ENCODE measurements at regions not wholly inside any gene's neighbourhood (a gene's known extent, or its start where the extent isn't known, plus 50 kb on each side); places are given as distances from the start of the nearest gene placed in this dataset.
"Not testable (repeated sequence)": the region's sequence is repeated elsewhere in the genome, so short reads cannot be mapped to it uniquely, and the experiment has no call there.

DNA sequence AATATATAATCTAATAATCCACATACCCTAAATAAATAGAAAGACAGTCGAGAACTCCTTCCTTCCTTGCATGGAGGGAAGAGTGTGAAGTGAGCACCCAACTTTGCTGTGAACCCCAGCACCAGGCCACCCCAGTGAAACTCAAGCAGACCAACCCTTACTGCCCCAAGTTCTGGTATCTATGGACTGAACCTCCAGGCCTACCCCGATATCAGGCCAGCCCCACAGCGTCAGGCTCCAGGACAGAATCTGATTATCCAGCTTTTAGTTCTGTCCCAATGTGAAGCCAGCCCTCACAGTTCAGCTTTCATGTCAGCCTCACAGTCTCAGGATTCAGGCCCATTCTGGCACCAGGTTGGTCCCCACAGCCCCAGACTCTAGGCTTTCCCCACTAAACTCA lies 1617.2 kb upstream of the AGA start:
- no peaks in the 10 kb centered on the region for H3K9me3 Mint-ChIP-seq (ENCODE audit: unreplicated experiment)
- Histone ChIP-seq H3K4me1 (no peaks in the 10 kb centered on the region), H3K9me3 (no peaks in the 10 kb centered on the region), H3K4me3 (ENCODE audit: low read depth, low read length) (no peak overlapping the region), H3K27me3 (replicated peaks; ENCODE audit: control insufficient read depth, insufficient read depth, low read length) (no peaks in the 10 kb centered on the region), H3K36me3 (ENCODE audit: control insufficient read depth, insufficient read depth, low read length) (no peaks in the 10 kb centered on the region)
- intact Hi-C loops (cut with micrococcal nuclease; ENCODE audit: unreplicated experiment), result no loop called here
- no peak overlapping the region for H3K4me3 Mint-ChIP-seq (ENCODE audit: unreplicated experiment)
- POLR2A ChIA-PET, result no interaction called here
- TF ChIP-seq, protein P1, sequence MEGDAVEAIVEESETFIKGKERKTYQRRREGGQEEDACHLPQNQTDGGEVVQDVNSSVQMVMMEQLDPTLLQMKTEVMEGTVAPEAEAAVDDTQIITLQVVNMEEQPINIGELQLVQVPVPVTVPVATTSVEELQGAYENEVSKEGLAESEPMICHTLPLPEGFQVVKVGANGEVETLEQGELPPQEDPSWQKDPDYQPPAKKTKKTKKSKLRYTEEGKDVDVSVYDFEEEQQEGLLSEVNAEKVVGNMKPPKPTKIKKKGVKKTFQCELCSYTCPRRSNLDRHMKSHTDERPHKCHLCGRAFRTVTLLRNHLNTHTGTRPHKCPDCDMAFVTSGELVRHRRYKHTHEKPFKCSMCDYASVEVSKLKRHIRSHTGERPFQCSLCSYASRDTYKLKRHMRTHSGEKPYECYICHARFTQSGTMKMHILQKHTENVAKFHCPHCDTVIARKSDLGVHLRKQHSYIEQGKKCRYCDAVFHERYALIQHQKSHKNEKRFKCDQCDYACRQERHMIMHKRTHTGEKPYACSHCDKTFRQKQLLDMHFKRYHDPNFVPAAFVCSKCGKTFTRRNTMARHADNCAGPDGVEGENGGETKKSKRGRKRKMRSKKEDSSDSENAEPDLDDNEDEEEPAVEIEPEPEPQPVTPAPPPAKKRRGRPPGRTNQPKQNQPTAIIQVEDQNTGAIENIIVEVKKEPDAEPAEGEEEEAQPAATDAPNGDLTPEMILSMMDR (IDR thresholded peaks at IDR 0.05; ENCODE audit: insufficient read depth in 1 of 2, low read depth in 1 of 2, low read length in 1 of 2, severe bottlenecking in 1 of 2, unreplicated experiment in 1 of 2), result no peak
- H3K4me1 Mint-ChIP-seq (ENCODE audit: low read depth, unreplicated experiment), result no peaks in the 10 kb centered on the region
- no peak overlapping the region for H3K27ac Mint-ChIP-seq (ENCODE audit: unreplicated experiment)
- H3K36me3 Mint-ChIP-seq (ENCODE audit: insufficient read depth, unreplicated experiment), result no peaks in the 10 kb centered on the region
- BruUV-seq (replicated peaks), result no TSS peak
- no peaks in the 10 kb centered on the region for H3K27me3 Mint-ChIP-seq (ENCODE audit: insufficient read depth, unreplicated experiment)
- CTCF ChIA-PET, result no interaction called here
- DNase-seq, result no peak

DNA sequence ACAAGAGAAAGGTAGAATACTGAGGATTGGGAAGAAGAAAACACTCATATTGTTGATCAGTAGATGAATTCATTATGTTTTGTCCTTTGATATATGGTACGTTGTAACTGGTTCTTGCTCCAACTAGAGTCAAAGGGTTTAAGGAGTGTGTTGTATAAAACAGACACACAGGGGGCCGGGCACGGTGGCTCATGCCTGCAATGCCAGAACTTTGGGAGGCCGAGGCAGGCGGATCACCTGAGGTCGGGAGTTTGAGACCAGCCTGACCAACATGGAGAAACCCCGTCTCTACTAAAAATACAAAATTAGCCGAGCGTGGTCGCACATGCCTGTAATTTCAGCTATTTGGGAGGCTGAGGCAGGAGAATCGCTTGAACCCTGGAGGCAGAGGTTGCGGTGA lies 1624.0 kb upstream of the AGA start:
- CTCF ChIA-PET; H3K36me3 ChIP-seq (ENCODE audit: control insufficient read depth, insufficient read depth, low read length); POLR2A ChIA-PET: not testable (repeated sequence)

DNA sequence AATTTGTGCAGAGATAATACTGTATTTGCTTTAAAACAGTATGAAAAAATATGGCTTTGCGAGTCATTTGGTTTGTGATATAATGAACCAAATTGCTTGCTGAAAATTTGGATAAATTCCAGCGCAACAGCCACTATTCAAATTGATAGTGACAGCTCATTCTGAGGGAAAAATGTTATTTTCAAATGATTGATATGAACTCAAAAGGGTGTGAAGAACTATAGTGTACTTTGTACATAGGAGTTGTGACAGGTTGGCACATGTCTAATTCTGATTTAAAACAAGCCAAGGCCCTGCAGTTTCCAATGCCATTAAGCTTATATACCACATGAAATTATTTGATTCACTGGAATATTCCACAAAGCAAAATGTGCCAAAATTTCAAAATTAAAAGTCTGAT lies 1628.9 kb upstream of the AGA start:
- Histone ChIP-seq H3K36me3 (ENCODE audit: control insufficient read depth, insufficient read depth, low read length) (no peaks in the 10 kb centered on the region), H3K4me1 (no peaks in the 10 kb centered on the region), H3K9me3 (no peaks in the 10 kb centered on the region), H3K4me3 (ENCODE audit: low read depth, low read length) (no peak overlapping the region), H3K27me3 (replicated peaks; ENCODE audit: control insufficient read depth, insufficient read depth, low read length) (no peaks in the 10 kb centered on the region)
- Mint-ChIP-seq H3K27ac (ENCODE audit: unreplicated experiment) (no peak overlapping the region), H3K4me1 (ENCODE audit: low read depth, unreplicated experiment) (no peaks in the 10 kb centered on the region), H3K36me3 (ENCODE audit: insufficient read depth, unreplicated experiment) (no peaks in the 10 kb centered on the region), H3K4me3 (ENCODE audit: unreplicated experiment) (no peak overlapping the region), H3K27me3 (ENCODE audit: insufficient read depth, unreplicated experiment) (no peaks in the 10 kb centered on the region), H3K9me3 (ENCODE audit: unreplicated experiment) (no peaks in the 10 kb centered on the region)
- POLR2A ChIA-PET, result no interaction called here
- no TSS peak for BruUV-seq (replicated peaks)
- DNase-seq, result no peak
- intact Hi-C loops (cut with micrococcal nuclease; ENCODE audit: unreplicated experiment), result no loop called here
- TF ChIP-seq, protein P1 (IDR thresholded peaks at IDR 0.05; ENCODE audit: insufficient read depth in 1 of 2, low read depth in 1 of 2, low read length in 1 of 2, severe bottlenecking in 1 of 2, unreplicated experiment in 1 of 2), result no peak
- CTCF ChIA-PET, result no interaction called here

More for the DNA sequence above, 1624.0 kb upstream of the AGA start:
- H3K27me3 Mint-ChIP-seq (ENCODE audit: insufficient read depth, unreplicated experiment); H3K4me3 Mint-ChIP-seq (ENCODE audit: unreplicated experiment); H3K27ac Mint-ChIP-seq (ENCODE audit: unreplicated experiment); intact Hi-C loops (cut with micrococcal nuclease; ENCODE audit: unreplicated experiment); H3K27me3 ChIP-seq (replicated peaks; ENCODE audit: control insufficient read depth, insufficient read depth, low read length); H3K4me1 ChIP-seq; H3K9me3 Mint-ChIP-seq (ENCODE audit: unreplicated experiment); H3K36me3 Mint-ChIP-seq (ENCODE audit: insufficient read depth, unreplicated experiment); H3K4me1 Mint-ChIP-seq (ENCODE audit: low read depth, unreplicated experiment); H3K4me3 ChIP-seq (ENCODE audit: low read depth, low read length); BruUV-seq (replicated peaks); H3K9me3 ChIP-seq; DNase-seq: not testable (repeated sequence)

DNA sequence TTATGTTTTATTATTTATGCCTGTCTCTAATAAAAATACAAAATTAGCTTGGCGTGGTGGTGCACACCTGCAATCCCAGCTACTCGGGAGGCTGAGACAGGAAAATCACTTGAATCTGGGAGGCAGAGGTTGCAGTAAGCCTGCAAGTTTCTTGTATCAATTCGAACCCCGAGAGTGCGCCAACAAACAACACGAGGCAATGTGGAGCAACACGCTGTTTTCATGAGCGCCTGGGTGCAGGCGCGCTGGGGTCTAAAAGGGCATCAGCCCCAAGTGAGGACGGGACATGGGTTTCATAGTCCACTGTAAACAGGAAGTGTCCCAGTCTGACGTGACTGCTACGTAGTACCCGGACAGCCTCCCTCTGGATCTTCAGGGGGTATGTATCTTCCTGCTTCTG lies 1634.6 kb upstream of the AGA start:
- Mint-ChIP-seq H3K27ac (ENCODE audit: unreplicated experiment) (no peak overlapping the region), H3K36me3 (ENCODE audit: insufficient read depth, unreplicated experiment) (no peaks in the 10 kb centered on the region), H3K27me3 (ENCODE audit: insufficient read depth, unreplicated experiment) (no peaks in the 10 kb centered on the region), H3K4me1 (ENCODE audit: low read depth, unreplicated experiment) (no peaks in the 10 kb centered on the region), H3K4me3 (ENCODE audit: unreplicated experiment) (no peak overlapping the region), H3K9me3 (ENCODE audit: unreplicated experiment) (no peaks in the 10 kb centered on the region)
- Histone ChIP-seq H3K4me3 (ENCODE audit: low read depth, low read length) (no peak overlapping the region), H3K27me3 (replicated peaks; ENCODE audit: control insufficient read depth, insufficient read depth, low read length) (no peaks in the 10 kb centered on the region), H3K36me3 (ENCODE audit: control insufficient read depth, insufficient read depth, low read length) (no peaks in the 10 kb centered on the region), H3K4me1 (no peaks in the 10 kb centered on the region), H3K9me3 (no peaks in the 10 kb centered on the region)
- DNase-seq, result no peak
- ChIA-PET CTCF (no interaction called here), POLR2A (no interaction called here)
- TF ChIP-seq, protein P1 (IDR thresholded peaks at IDR 0.05; ENCODE audit: insufficient read depth in 1 of 2, low read depth in 1 of 2, low read length in 1 of 2, severe bottlenecking in 1 of 2, unreplicated experiment in 1 of 2), result no peak
- intact Hi-C loops (cut with micrococcal nuclease; ENCODE audit: unreplicated experiment), result no loop called here
- no TSS peak for BruUV-seq (replicated peaks)

All from Caco-2 (cell line).